Stromal cell of bone marrow (primary cell): ENCODE measurements at regions not wholly inside any gene's neighbourhood (a gene's known extent, or its start where the extent isn't known, plus 50 kb on each side); places are given as distances from the start of the nearest gene placed in this dataset.

Experiments
- DNase-seq: peaks from one replicate; pipeline ENCODE4 v3.0.0-alpha.2; 2012; ENCODE audit warnings: low read depth

- no peak for DNase-seq
Measured at GRCh38 chr15:69820819-69821218, 276.9 kb downstream of the TLE3 start.

GRCh38 chr15:69823223-69823907 is 274.4 kb downstream of the TLE3 start:
- DNase-seq, result no peak

DNA sequence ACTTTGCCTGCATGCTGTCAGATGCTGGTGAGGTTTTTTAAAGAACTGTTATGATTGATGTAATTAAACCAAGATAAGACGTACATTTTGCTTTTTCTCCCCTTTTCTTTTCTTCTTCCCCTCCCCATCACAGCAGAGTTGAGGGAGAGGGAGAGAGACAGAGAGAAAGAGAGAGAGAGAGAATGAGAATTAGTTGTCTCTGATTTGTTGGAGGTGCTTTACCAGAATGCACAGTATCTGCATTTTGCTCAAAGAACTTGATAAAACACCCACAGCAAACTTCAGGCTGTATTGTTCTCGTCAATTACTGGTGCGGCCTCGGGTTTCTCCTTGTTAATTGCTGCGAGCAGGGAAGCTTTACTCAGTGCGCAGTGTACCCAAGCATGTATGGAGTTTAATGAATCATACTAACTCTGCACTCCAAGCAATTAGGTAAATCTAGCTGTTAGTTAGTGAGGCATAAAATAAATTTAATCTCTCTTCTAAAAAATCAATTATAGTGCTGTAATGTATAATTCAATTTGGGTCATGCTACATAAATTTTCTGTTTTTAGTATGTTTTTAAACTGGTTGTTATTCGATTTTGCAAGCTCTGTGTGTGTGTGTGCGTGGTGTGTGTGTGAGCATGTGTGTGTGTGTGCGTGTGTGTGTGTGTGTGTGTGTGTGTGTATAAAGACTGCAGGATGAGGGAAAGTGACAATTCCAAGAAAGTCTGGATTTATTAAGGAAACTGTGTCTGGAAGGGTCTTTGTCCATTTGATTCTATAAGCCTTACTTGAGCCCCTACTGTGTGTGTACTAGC is 273.4 kb downstream of the TLE3 start:
- DNase-seq, result no peak

- DNase-seq, result no peak
Measured at GRCh38 chr15:69824877-69825406, 272.8 kb downstream of the TLE3 start.

GRCh38 chr15:69825941-69826818 is 271.5 kb downstream of the TLE3 start:
- DNase-seq, result no peak

- DNase-seq, result no peak
Measured at GRCh38 chr15:69826819-69827175, 270.9 kb downstream of the TLE3 start.

- DNase-seq, result no peak
Measured at GRCh38 chr15:69827751-69828150, 270.0 kb downstream of the TLE3 start.

GRCh38 chr15:69828181-69828828 is 269.4 kb downstream of the TLE3 start:
- no peak for DNase-seq

- no peak for DNase-seq
Measured at GRCh38 chr15:69829974-69830373, 267.7 kb downstream of the TLE3 start.

DNA sequence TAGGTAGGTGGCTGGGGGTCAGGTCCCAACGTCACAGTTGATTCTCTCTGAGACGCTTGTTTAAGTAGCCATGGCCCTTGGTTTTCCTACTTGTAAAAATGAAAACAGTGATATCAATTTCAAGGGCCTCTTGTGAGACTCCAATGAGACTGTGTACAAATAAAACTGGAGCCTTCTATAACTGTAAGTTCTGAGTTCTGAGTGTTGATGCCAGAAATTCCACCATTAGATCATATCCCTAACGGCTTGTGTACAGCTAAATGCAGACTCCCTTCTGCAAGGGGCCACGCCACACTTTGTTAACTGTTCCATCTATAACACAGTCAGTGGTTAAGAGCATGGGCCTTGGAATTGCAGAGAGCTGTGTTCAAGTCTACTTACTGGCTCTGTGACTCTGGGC is 267.3 kb downstream of the TLE3 start:
- DNase-seq, result no peak

DNA sequence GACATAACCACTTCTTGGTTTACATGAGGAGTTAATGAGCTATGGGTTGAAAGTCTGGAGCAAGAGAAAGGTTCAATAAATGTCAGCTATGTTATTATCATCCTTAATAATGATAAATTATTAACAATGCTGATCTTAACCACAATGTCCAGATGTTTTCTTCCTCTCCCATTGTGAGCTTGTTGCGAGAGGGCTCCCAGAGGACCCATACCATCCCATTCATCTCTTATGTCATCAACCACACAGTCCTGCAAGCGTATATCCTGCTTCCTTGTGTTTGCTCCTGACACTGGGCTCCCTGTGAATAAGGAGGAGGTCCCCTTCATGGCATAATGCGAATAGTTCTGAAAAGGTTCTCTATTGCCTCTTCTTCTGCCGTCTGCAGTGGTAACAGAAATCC is 266.8 kb downstream of the TLE3 start:
- DNase-seq, result no peak

- no peak for DNase-seq
Measured at GRCh38 chr15:69834267-69834666, 263.4 kb downstream of the TLE3 start.

DNA sequence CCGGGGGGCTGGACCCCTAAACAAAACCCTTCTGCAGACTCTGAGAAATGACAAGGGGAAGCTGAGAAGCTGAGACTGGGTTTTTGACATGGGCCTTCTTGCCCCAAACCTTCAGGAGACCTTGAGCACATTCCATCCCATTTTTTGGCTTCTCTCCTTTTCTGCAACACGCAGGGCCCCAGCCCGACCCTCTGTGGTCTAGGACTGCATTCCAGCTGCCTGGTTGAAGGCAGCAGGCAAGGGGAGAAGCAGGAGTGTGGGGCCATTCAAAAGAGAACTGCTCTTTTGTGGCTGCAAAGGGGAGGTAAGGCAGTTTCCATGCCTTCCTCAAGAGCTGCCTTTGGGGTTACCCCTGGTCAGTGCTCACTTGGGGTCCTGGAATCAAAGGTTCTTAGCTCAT is 263.0 kb downstream of the TLE3 start:
- no peak for DNase-seq

- no peak for DNase-seq
Measured at GRCh38 chr15:69836048-69836447, 261.7 kb downstream of the TLE3 start.

DNA sequence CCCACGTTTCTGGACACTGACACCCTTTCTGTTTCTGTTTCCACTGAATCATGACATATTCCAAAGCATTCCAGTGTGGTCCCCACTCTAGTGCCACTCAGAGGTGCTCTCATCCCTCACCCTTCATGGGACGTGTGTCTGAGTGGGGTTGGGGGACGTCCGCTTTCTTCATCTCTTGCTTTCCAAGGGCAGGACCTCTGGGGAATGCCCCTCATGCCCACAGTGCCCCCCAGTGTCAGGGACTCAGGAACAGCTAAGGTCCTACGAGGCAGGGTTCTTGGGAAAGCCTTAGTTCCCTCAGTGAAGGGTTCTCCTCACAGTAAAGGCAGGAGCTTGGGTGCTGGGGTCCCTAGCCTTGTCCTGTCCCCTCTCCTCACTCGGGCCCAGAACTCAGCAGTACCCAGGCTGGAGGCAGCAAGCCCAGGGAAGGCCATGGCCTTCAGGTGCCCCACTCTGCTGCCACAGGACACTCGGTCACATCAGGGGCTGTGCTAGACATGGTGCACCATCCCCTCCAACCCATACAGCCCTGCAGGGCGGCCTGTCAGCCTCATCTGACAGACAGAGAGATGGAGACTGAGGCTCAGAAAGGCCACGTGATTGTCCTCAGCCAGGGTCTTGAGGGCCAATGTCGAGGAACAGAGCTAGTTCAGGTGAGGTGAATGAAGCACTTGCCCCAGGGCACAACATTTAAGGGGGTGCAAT is 261.0 kb downstream of the TLE3 start:
- no peak for DNase-seq

GRCh38 chr15:69838338-69838737 is 259.4 kb downstream of the TLE3 start:
- DNase-seq, result no peak

GRCh38 chr15:69838994-69839393 is 258.7 kb downstream of the TLE3 start:
- DNase-seq, result no peak

GRCh38 chr15:69841113-69841828 is 256.4 kb downstream of the TLE3 start:
- no peak for DNase-seq

DNA sequence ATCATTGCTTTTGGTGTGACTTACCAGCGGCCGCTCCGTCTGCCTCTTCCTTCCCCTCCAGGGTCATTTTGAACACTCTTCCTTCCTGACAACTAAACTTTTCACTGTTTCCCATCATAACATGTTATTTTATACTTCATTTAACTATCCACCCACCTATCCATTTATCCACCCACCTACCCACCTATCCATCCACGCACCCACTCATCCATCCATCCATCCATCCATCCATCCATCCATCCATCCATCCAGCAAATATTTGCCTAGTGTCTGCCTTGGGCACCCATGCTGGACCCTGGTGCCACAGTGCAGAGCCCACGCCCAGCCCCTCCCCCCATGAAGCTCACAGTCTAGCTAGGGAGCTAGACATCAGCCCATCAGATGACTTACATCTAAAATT is 254.9 kb downstream of the TLE3 start:
- no peak for DNase-seq

GRCh38 chr15:69843276-69843899 is 254.3 kb downstream of the TLE3 start:
- no peak for DNase-seq
